ENCODE measurements at regions not wholly inside any gene's neighbourhood (a gene's known extent, or its start where the extent isn't known, plus 50 kb on each side); places are given as distances from the start of the nearest gene placed in this dataset.

GRCh38 chr21:38917043-38917774 lies 111.5 kb downstream of the ETS2 start:
- TF ChIP-seq, protein P1, sequence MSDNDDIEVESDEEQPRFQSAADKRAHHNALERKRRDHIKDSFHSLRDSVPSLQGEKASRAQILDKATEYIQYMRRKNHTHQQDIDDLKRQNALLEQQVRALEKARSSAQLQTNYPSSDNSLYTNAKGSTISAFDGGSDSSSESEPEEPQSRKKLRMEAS (IDR thresholded peaks at IDR 0.05), result no peak
- TF ChIP-seq RAD21 (IDR thresholded peaks at IDR 0.05), result no peak
- no peak for TF ChIP-seq FOXA1 (IDR thresholded peaks at IDR 0.05)
- TF ChIP-seq, protein P2, sequence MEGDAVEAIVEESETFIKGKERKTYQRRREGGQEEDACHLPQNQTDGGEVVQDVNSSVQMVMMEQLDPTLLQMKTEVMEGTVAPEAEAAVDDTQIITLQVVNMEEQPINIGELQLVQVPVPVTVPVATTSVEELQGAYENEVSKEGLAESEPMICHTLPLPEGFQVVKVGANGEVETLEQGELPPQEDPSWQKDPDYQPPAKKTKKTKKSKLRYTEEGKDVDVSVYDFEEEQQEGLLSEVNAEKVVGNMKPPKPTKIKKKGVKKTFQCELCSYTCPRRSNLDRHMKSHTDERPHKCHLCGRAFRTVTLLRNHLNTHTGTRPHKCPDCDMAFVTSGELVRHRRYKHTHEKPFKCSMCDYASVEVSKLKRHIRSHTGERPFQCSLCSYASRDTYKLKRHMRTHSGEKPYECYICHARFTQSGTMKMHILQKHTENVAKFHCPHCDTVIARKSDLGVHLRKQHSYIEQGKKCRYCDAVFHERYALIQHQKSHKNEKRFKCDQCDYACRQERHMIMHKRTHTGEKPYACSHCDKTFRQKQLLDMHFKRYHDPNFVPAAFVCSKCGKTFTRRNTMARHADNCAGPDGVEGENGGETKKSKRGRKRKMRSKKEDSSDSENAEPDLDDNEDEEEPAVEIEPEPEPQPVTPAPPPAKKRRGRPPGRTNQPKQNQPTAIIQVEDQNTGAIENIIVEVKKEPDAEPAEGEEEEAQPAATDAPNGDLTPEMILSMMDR (IDR thresholded peaks at IDR 0.05; ENCODE audit: low read depth, low read length, missing input control), result no peak
- TF ChIP-seq JUND (IDR thresholded peaks at IDR 0.05), result no peak
- TF ChIP-seq TAF1 (conservative IDR thresholded peaks at IDR 0.05), result no peak
- no peak for TF ChIP-seq ATF3 (IDR thresholded peaks at IDR 0.05)
- TF ChIP-seq EGR1 (IDR thresholded peaks at IDR 0.05; ENCODE audit: low read depth in 2 of 2), result no peak
